ENCODE measurements at regions not wholly inside any gene's neighbourhood (a gene's known extent, or its start where the extent isn't known, plus 50 kb on each side); places are given as distances from the start of the nearest gene placed in this dataset.

DNA sequence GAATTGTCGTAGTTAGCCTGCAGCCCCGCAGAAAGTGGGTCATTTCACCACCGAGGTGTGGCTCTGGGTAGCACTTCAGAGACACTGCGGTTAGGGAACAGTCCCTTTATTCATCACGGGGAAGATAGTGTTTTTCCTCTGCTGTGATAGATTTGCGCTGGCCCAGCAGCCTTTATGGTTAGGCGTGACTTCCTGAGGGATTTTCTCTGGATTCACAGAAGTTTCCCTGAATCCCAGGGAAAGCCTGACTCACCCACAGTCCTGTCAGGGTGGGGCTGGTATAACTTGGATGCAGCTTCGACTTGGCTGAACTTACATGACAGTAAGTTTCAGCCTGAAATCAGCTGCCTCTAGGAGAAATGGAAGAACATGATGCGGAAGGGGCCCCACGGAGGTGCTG lies 196.3 kb upstream of the HHIP start:
- H2AFZ ChIP-seq = peak overlapping the region; percentile 86
- H3F3A ChIP-seq (replicated peaks; ENCODE audit: low read depth) = no peaks in the 10 kb centered on the region
- H3K27ac ChIP-seq (ENCODE audit: low read depth) = no peak overlapping the region
- H3K27ac Mint-ChIP-seq = no peak overlapping the region
- no peaks in the 10 kb centered on the region for H3K36me3 ChIP-seq (ENCODE audit: insufficient read depth)
- H3K79me2 ChIP-seq (replicated peaks; ENCODE audit: insufficient read depth) = no peaks in the 10 kb centered on the region
- TF ChIP-seq, protein P1, sequence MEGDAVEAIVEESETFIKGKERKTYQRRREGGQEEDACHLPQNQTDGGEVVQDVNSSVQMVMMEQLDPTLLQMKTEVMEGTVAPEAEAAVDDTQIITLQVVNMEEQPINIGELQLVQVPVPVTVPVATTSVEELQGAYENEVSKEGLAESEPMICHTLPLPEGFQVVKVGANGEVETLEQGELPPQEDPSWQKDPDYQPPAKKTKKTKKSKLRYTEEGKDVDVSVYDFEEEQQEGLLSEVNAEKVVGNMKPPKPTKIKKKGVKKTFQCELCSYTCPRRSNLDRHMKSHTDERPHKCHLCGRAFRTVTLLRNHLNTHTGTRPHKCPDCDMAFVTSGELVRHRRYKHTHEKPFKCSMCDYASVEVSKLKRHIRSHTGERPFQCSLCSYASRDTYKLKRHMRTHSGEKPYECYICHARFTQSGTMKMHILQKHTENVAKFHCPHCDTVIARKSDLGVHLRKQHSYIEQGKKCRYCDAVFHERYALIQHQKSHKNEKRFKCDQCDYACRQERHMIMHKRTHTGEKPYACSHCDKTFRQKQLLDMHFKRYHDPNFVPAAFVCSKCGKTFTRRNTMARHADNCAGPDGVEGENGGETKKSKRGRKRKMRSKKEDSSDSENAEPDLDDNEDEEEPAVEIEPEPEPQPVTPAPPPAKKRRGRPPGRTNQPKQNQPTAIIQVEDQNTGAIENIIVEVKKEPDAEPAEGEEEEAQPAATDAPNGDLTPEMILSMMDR (conservative IDR thresholded peaks at IDR 0.05; ENCODE audit: low read depth in 2 of 2) = no peak
- TF ChIP-seq JUNB (IDR thresholded peaks at IDR 0.05; ENCODE audit: unreplicated experiment) (no peak), EZH2 (IDR thresholded peaks at IDR 0.05; ENCODE audit: low read depth, unreplicated experiment) (no peak)
- no peak overlapping the region for H3K4me2 ChIP-seq
- H3K27me3 ChIP-seq (ENCODE audit: insufficient read depth) = no peaks in the 10 kb centered on the region
- H3K27me3 Mint-ChIP-seq (ENCODE audit: insufficient read depth, low read depth, poor library complexity) = no peaks in the 10 kb centered on the region
- no peaks in the 10 kb centered on the region for H3K4me1 ChIP-seq (ENCODE audit: insufficient read depth)
- H3K4me3 Mint-ChIP-seq = no peak overlapping the region
- no peak for ATAC-seq
- H3K9me3 Mint-ChIP-seq = no peaks in the 10 kb centered on the region
- DNase-seq (ENCODE audit: low spot score) = no peak
- H3K36me3 Mint-ChIP-seq (ENCODE audit: low read depth) = no peaks in the 10 kb centered on the region
- H4K20me1 ChIP-seq (replicated peaks; ENCODE audit: insufficient read depth) = no peaks in the 10 kb centered on the region
- no peak overlapping the region for H3K4me3 ChIP-seq
- no peaks in the 10 kb centered on the region for H3K4me1 Mint-ChIP-seq
- H3K9me2 ChIP-seq (ENCODE audit: insufficient read depth) = no peaks in the 10 kb centered on the region

DNA sequence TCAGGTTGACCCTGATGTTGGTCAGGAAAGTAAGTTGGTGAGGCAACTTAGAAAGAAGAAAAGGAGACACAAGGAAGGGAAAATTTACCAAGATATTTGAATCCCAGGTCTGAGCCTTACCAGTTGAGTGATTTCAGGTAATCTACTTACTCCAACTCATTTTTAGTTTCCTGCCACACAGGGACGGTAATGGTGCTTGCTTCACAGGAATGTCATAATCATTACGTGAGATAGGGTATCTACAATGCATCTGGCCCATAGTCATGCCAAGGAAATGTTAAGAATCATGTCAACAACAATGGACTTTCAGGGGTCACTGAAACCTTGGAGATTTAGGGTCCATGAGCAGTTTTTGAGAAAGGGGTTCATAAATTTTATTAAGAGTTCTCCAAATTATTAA lies 195.4 kb upstream of the HHIP start:
- H3K4me3 Mint-ChIP-seq = no peak overlapping the region
- H3K9me3 Mint-ChIP-seq = no peaks in the 10 kb centered on the region
- no peaks in the 10 kb centered on the region for H3K4me1 ChIP-seq (ENCODE audit: insufficient read depth)
- no peaks in the 10 kb centered on the region for H3K9me2 ChIP-seq (ENCODE audit: insufficient read depth)
- no peaks in the 10 kb centered on the region for H4K20me1 ChIP-seq (replicated peaks; ENCODE audit: insufficient read depth)
- DNase-seq (ENCODE audit: low spot score) (no peak), ATAC-seq (no peak)
- no peaks in the 10 kb centered on the region for H3K27me3 Mint-ChIP-seq (ENCODE audit: insufficient read depth, low read depth, poor library complexity)
- no peak overlapping the region for H3K4me2 ChIP-seq
- no peak overlapping the region for H3K27ac ChIP-seq (ENCODE audit: low read depth)
- H3K27ac Mint-ChIP-seq = no peak overlapping the region
- H3F3A ChIP-seq (replicated peaks; ENCODE audit: low read depth) = no peaks in the 10 kb centered on the region
- no peaks in the 10 kb centered on the region for H3K36me3 ChIP-seq (ENCODE audit: insufficient read depth)
- no peaks in the 10 kb centered on the region for H3K4me1 Mint-ChIP-seq
- H3K4me3 ChIP-seq = no peak overlapping the region
- H3K79me2 ChIP-seq (replicated peaks; ENCODE audit: insufficient read depth) = no peaks in the 10 kb centered on the region
- no peaks in the 10 kb centered on the region for H3K36me3 Mint-ChIP-seq (ENCODE audit: low read depth)
- no peaks in the 10 kb centered on the region for H3K27me3 ChIP-seq (ENCODE audit: insufficient read depth)
- no peak overlapping the region for H2AFZ ChIP-seq
- TF ChIP-seq STAT1 (IDR thresholded peaks at IDR 0.05; ENCODE audit: unreplicated experiment) (no peak), ZNF114 (CRISPR knock-in tag; IDR thresholded peaks at IDR 0.05) (no peak), CREB1 (CRISPR knock-in tag; IDR thresholded peaks at IDR 0.05; ENCODE audit: low read depth) (no peak), NANOG (IDR thresholded peaks at IDR 0.05; ENCODE audit: borderline replicate concordance) (no peak), EZH2phosphoT487 (IDR thresholded peaks at IDR 0.05; ENCODE audit: unreplicated experiment) (no peak), ETS1 (IDR thresholded peaks at IDR 0.05) (no peak), ZNF331 (CRISPR knock-in tag; IDR thresholded peaks at IDR 0.05; ENCODE audit: low read depth) (no peak), POLR2AphosphoS5 (IDR thresholded peaks at IDR 0.05; ENCODE audit: low read depth) (no peak)
- TF ChIP-seq, protein P1 (conservative IDR thresholded peaks at IDR 0.05; ENCODE audit: low read depth in 2 of 2) = no peak
- TF ChIP-seq, protein P2, sequence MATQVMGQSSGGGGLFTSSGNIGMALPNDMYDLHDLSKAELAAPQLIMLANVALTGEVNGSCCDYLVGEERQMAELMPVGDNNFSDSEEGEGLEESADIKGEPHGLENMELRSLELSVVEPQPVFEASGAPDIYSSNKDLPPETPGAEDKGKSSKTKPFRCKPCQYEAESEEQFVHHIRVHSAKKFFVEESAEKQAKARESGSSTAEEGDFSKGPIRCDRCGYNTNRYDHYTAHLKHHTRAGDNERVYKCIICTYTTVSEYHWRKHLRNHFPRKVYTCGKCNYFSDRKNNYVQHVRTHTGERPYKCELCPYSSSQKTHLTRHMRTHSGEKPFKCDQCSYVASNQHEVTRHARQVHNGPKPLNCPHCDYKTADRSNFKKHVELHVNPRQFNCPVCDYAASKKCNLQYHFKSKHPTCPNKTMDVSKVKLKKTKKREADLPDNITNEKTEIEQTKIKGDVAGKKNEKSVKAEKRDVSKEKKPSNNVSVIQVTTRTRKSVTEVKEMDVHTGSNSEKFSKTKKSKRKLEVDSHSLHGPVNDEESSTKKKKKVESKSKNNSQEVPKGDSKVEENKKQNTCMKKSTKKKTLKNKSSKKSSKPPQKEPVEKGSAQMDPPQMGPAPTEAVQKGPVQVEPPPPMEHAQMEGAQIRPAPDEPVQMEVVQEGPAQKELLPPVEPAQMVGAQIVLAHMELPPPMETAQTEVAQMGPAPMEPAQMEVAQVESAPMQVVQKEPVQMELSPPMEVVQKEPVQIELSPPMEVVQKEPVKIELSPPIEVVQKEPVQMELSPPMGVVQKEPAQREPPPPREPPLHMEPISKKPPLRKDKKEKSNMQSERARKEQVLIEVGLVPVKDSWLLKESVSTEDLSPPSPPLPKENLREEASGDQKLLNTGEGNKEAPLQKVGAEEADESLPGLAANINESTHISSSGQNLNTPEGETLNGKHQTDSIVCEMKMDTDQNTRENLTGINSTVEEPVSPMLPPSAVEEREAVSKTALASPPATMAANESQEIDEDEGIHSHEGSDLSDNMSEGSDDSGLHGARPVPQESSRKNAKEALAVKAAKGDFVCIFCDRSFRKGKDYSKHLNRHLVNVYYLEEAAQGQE (IDR thresholded peaks at IDR 0.05; ENCODE audit: unreplicated experiment) = no peak
